K562 (cell line): ENCODE measurements at regions not wholly inside any gene's neighbourhood (a gene's known extent, or its start where the extent isn't known, plus 50 kb on each side); places are given as distances from the start of the nearest gene placed in this dataset.

Experiments
- ATAC-seq: fragments of 200-7000 bp; cut with Tn5 transposase; 3 replicates; pipeline ENCODE4 v1.9.1; 2020; ENCODE audit warnings: moderate library complexity
- BruUV-seq: library from RNA; stranded (reverse); fragments of 400-500 nt; replicated peaks from 2 replicates; lab custom pipeline; 2021; lab: Mats Ljungman, UMichigan
- CTCF ChIA-PET: fragments of 300-600 bp; formaldehyde crosslinking; extraction: SDS; loops from one replicate; lab custom pipeline; 2021; ENCODE audit warnings: low intra/inter-chr PET ratio; lab: Yijun Ruan, JAX
- POLR2A ChIA-PET: fragments of 300-600, 350-650 bp; sonication (Branson Sonifier 250); formaldehyde crosslinking; extraction: SDS; loops from one replicate; lab custom pipeline; 2021; ENCODE audit warnings: antibody characterized with exemption, inconsistent platforms; lab: Yijun Ruan, JAX
- DNase-seq, 4 experiments: peaks; one replicate each; pipeline versions ENCODE4 v3.0.0 to v3.0.0-alpha.2; 2011 to 2018; ENCODE audit warnings: low spot score in 3 of 4, mixed read lengths in 3 of 4; ENCODE audit errors: extremely low read depth in 1 of 4
- FAIRE-seq: peaks from 2 replicates; lab custom pipeline; 2011; peaks lifted over from hg19 to GRCh38; lab: Jason Lieb, UNC
- H2AFZ ChIP-seq: 2 replicates; pipeline ENCODE4 v1.6.0; 2011; ENCODE audit warnings: low read depth, low read length, control low read depth, inconsistent platforms
- H3K27ac ChIP-seq: fragments of 200-600 bp; 3 replicates; pipeline ENCODE4 v1.8.0; 2011; ENCODE audit warnings: low read depth, mild to moderate bottlenecking, control low read depth, inconsistent platforms, low read length, moderate library complexity, mixed read lengths; ENCODE audit errors: extremely low read depth
- H3K27me3 ChIP-seq, 2 experiments: fragments of 300-600 bp in 1 of 2; 2 replicates in 1 of 2; 3 replicates in 1 of 2; pipeline versions ENCODE4 v1.6.0 to v1.8.0; 2011; ENCODE audit warnings: inconsistent platforms in 2 of 2, low read length in 2 of 2, mild to moderate bottlenecking in 1 of 2, mixed read lengths in 1 of 2, moderate library complexity in 1 of 2; ENCODE audit not compliant: control insufficient read depth in 2 of 2, insufficient read depth in 2 of 2
- H3K36me3 ChIP-seq: fragments of 300-600 bp; 3 replicates; pipeline ENCODE4 v1.8.0; 2011; ENCODE audit warnings: mild to moderate bottlenecking, low read length, inconsistent platforms; ENCODE audit not compliant: control insufficient read depth, insufficient read depth
- H3K4me1 ChIP-seq, 2 experiments: fragments of 200-600 bp in 1 of 2; replicated peaks in 1 of 2; 2 replicates in 1 of 2; 3 replicates in 1 of 2; pipeline versions ENCODE4 v1.5.1 to v1.8.0; 2011; ENCODE audit warnings: inconsistent platforms in 2 of 2, low read length in 2 of 2, mild to moderate bottlenecking in 1 of 2, mixed read lengths in 1 of 2, moderate library complexity in 1 of 2; ENCODE audit not compliant: control insufficient read depth in 2 of 2, insufficient read depth in 2 of 2
- H3K4me2 ChIP-seq: 2 replicates; pipeline ENCODE4 v1.6.1; 2011; ENCODE audit warnings: low read length, control low read depth, inconsistent platforms, mixed read lengths; ENCODE audit not compliant: insufficient read depth
- H3K4me3 ChIP-seq: fragments of 200-600 bp; sonication (generic), shearing (Covaris generic); 2 replicates; pipeline ENCODE4 v1.5.1; 2016; ENCODE audit warnings: control low read depth, inconsistent platforms
- H3K79me2 ChIP-seq: fragments of 200-600 bp; 3 replicates; pipeline ENCODE4 v1.8.0; 2011; ENCODE audit warnings: low read length, inconsistent platforms; ENCODE audit not compliant: control insufficient read depth, insufficient read depth
- H3K9ac ChIP-seq, 2 experiments: 2 replicates each; pipeline versions ENCODE4 v1.6.0 to v1.6.1; 2011; ENCODE audit warnings: low read depth in 2 of 2, low read length in 2 of 2, control low read depth in 1 of 2, inconsistent platforms in 1 of 2, mild to moderate bottlenecking in 1 of 2, mixed read lengths in 1 of 2; ENCODE audit not compliant: insufficient read depth in 1 of 2
- H3K9me1 ChIP-seq: one replicate; pipeline ENCODE4 v1.6.0; 2011; ENCODE audit warnings: inconsistent platforms, mild to moderate bottlenecking, low read length, moderate library complexity; ENCODE audit not compliant: control insufficient read depth, insufficient read depth
- H3K9me3 ChIP-seq: replicated peaks from 2 replicates; pipeline ENCODE4 v1.5.1; 2011; ENCODE audit warnings: low read depth, low read length, inconsistent platforms; ENCODE audit not compliant: control insufficient read depth, insufficient read depth
- H4K20me1 ChIP-seq: replicated peaks from 2 replicates; pipeline ENCODE4 v1.6.1; 2011; ENCODE audit warnings: low read length, inconsistent platforms, mixed read lengths; ENCODE audit not compliant: control insufficient read depth, insufficient read depth
- CEBPB ChIP-seq: fragments of 450-650 bp; IDR thresholded peaks from 2 replicates; pipeline ENCODE4 v1.6.1; 2016; ENCODE audit warnings: missing genetic modification characterization, missing compliant biosample characterization
- KAT2B ChIP-seq: IDR thresholded peaks from one replicate; pipeline ENCODE4 v1.6.1; 2012; ENCODE audit warnings: low read depth, mild to moderate bottlenecking, control low read depth, inconsistent platforms, low read length, moderate library complexity
- SMARCA4 ChIP-seq: fragments of 450-650 bp; IDR thresholded peaks from 2 replicates; pipeline ENCODE4 v1.6.1; 2016
- WGBS: fragments of 100-300 bp; shearing (Covaris generic); methylation state at CpG from one replicate; pipeline ENCODE4 v1.1.6; 2016; ENCODE audit warnings: low coverage, mixed read lengths; ENCODE audit not compliant: insufficient coverage; ENCODE audit errors: missing lambda C conversion rate; 5-methylcytosine and 5-hydroxymethylcytosine counted together
- in situ Hi-C: fragments of 300-500 bp; cut with MboI; formaldehyde crosslinking; loops from 4 replicates; pipeline ENCODE4 v1.15.0; 2018; ENCODE audit warnings: inconsistent platforms, mixed read lengths
- intact Hi-C: fragments of 100-400 bp; cut with micrococcal nuclease; formaldehyde crosslinking; loops from 2 replicates; pipeline ENCODE4 v1.14.2; 2022

DNA sequence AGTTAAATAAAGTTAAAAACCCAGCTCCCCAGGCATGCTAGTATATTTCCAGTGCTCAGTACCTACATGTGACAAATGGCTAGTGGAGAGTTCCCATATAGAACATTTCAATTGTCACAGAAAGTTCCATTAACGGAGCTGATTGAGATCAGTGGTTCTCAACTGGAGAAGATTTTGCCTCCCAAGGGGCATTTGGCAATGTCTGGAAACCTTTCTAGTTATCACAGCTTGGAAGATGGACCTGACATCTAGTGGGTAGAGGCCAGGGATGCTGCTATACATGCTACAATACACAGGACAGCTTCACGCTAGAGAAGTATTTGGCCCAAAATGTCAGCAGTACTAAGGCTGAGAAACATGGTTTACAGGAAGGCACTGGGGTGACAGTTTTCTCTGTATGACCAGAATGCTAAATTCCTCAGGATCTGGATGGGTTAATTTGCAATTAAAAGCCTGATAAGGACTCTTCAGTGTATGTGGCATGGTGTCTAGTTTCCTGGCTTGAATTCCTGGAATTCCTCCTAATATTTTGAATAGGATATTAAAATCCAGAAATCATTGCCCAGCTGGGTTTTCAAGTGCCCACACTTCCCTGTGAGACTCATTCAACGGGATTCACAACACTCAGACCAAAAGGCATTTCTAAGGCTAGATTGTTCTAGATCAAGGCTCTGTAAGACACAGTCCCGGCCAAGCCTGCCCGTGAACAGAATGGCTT is 84.7 kb upstream of the SALL4 start:
- H3K4me3 ChIP-seq, result no peak overlapping the region
- no peak overlapping the region for H3K4me2 ChIP-seq
- no peaks in the 10 kb centered on the region for H3K9me1 ChIP-seq
- H3K9ac ChIP-seq, result no peak overlapping the region
- peaks cover 10% of the 10 kb centered on the region in 2 experiments; a peak in 4 of 5 replicates for H3K27me3 ChIP-seq
- no peaks in the 10 kb centered on the region for H4K20me1 ChIP-seq
- no peak overlapping the region for H2AFZ ChIP-seq
- in situ Hi-C loops (no loop called here), intact Hi-C loops (no loop called here)
- H3K4me1 ChIP-seq, result no peaks in the 10 kb centered on the region
- ATAC-seq, result no peak
- no peak overlapping the region for H3K27ac ChIP-seq
- no peaks in the 10 kb centered on the region for H3K36me3 ChIP-seq
- 1% methylated on average over 5 of the region's 5 CpGs for WGBS
- CTCF ChIA-PET, result no interaction called here
- no TSS peak for BruUV-seq
- no peak for DNase-seq
- H3K9me3 ChIP-seq, result no peaks in the 10 kb centered on the region
- no peaks in the 10 kb centered on the region for H3K79me2 ChIP-seq
- POLR2A ChIA-PET, result interaction anchor here (1.5 kb wide), 1 partner anchor 11 kb away, joined by 3 read pairs; no protein-coding TSS in a partner anchor
- no peak for FAIRE-seq
- no peak for TF ChIP-seq KAT2B

DNA sequence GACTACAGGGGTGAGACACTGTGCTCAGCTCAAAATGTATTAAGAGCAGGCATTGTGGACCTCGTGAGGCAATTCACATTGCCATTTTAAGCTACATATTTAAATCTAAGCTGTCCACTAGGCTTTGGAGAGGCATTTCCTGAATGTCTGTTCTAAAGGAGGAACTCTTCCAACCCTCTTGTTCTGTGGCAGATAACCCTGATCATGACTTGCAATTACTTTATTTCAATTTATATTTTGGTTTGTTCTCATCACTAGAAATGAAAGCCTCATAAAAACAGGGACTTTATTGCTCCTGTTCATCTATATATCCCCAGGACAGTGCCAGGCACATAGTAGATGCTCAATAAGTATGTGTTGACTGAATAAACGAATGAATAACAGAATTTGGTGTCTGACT is 84.0 kb upstream of the SALL4 start:
- 0% methylated on average over 2 of the region's 2 CpGs for WGBS
- no peak for DNase-seq

More for the DNA sequence above, 84.0 kb upstream of the SALL4 start:
- H3K4me2 ChIP-seq, result no peak overlapping the region
- TF ChIP-seq SMARCA4 (no peak), CEBPB (tag) (no peak)
- FAIRE-seq (no peak), ATAC-seq (no peak)
- ChIA-PET CTCF (no interaction called here), POLR2A (interaction anchor here (1.5 kb wide), 1 partner anchor 10 kb away, joined by 3 read pairs; no protein-coding TSS in a partner anchor)
- H3K27me3 ChIP-seq, result peaks cover 10% of the 10 kb centered on the region in 2 experiments; a peak in 4 of 5 replicates
- H3K4me3 ChIP-seq, result no peak overlapping the region
- BruUV-seq, result no TSS peak
- intact Hi-C loops (no loop called here), in situ Hi-C loops (no loop called here)
- no peaks in the 10 kb centered on the region for H4K20me1 ChIP-seq
- no peaks in the 10 kb centered on the region for H3K4me1 ChIP-seq
- no peaks in the 10 kb centered on the region for H3K9me3 ChIP-seq
- H3K9me1 ChIP-seq, result no peaks in the 10 kb centered on the region
- H2AFZ ChIP-seq, result no peak overlapping the region
- no peak overlapping the region for H3K27ac ChIP-seq
- no peaks in the 10 kb centered on the region for H3K79me2 ChIP-seq
- H3K36me3 ChIP-seq, result no peaks in the 10 kb centered on the region
- no peak overlapping the region for H3K9ac ChIP-seq
